ENCODE measurements at regions not wholly inside any gene's neighbourhood (a gene's known extent, or its start where the extent isn't known, plus 50 kb on each side); places are given as distances from the start of the nearest gene placed in this dataset.

DNA sequence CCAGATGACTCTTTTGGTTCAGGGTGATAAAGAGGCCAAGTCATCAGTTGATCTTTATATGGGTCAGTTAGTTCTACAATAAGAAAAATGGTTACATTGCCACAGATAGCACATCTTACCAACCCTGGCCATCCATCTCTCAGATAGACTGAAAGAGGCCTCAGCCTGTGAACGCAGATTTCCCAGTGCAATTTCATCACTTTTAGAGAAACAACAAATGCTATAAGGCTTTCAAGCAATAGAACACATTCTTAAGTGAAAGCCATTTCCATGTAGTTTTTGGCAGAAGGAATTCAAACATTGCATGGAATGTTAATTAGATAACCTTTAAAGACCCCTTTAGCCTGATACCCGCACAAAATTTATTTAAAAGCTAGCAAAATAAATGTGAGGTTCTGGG, 200.6 kb upstream of the ZBTB20 start:
- no CpG with 5 or more reads among the region's 2 CpGs for WGBS (ENCODE audit: extremely low coverage, insufficient read length, low lambda C conversion rate)
- H3K27ac Mint-ChIP-seq, result peak overlapping the region in 1 of 3 experiments; percentile 32; a peak in 1 of 7 replicates
- Histone ChIP-seq H2BK120ac (ENCODE audit: low read depth, low read length, poor library complexity, severe bottlenecking) (no peak overlapping the region), H3K4me2 (ENCODE audit: insufficient read depth, insufficient read length, low read length) (no peak overlapping the region), H3K18ac (ENCODE audit: insufficient read length, low read depth, low read length) (no peak overlapping the region), H2BK5ac (ENCODE audit: insufficient read length, low read length) (no peak overlapping the region), H3T11ph (ENCODE audit: low read length) (peak overlapping the region; percentile 82), H4K91ac (ENCODE audit: insufficient read length, low read depth, low read length) (no peak overlapping the region), H2AFZ (ENCODE audit: low read length) (no peak overlapping the region), H2BK15ac (ENCODE audit: low read depth, low read length) (no peak overlapping the region), H3K27ac (ENCODE audit: insufficient read length, low read depth, low read length) (no peak overlapping the region), H3K23ac (ENCODE audit: insufficient read length, low read depth, low read length) (no peak overlapping the region), H3K4ac (ENCODE audit: low read depth, low read length) (no peak overlapping the region), H2BK12ac (ENCODE audit: insufficient read length, low read depth, low read length) (no peak overlapping the region), H3K27me3 (ENCODE audit: insufficient read depth, low read length) (no peaks in the 10 kb centered on the region), H2BK20ac (ENCODE audit: low read depth, low read length, poor library complexity, severe bottlenecking) (no peak overlapping the region), H2AK5ac (ENCODE audit: insufficient read length, low read length) (no peak overlapping the region), H3K9ac (ENCODE audit: extremely low read depth, insufficient read length, low read length) (no peak overlapping the region), H3K79me1 (ENCODE audit: insufficient read depth, low read depth, low read length, poor library complexity, severe bottlenecking) (no peaks in the 10 kb centered on the region), H4K20me1 (ENCODE audit: control insufficient read depth, insufficient read depth, insufficient read length) (no peaks in the 10 kb centered on the region), H3K4me1 (ENCODE audit: insufficient read depth, low read length) (peaks cover 6% of the 10 kb centered on the region; the same call in 1 of the 2 replicates), H3K14ac (ENCODE audit: insufficient read depth, low read length) (no peak overlapping the region), H3K23me2 (ENCODE audit: insufficient read length, low read depth, low read length, poor library complexity, severe bottlenecking) (no peaks in the 10 kb centered on the region), H3K56ac (ENCODE audit: insufficient read length, low read depth, low read length) (no peak overlapping the region), H4K5ac (ENCODE audit: insufficient read length, low read depth, low read length) (no peak overlapping the region), H4K8ac (replicated peaks; ENCODE audit: insufficient read length, low read depth, low read length) (no peak overlapping the region), H3K9me3 (ENCODE audit: control insufficient read depth, low read depth, low read length) (no peaks in the 10 kb centered on the region), H3K79me2 (ENCODE audit: insufficient read depth, low read length) (no peaks in the 10 kb centered on the region)
- peaks cover 27 to 30% of the 10 kb centered on the region in 2 experiments for H3K4me1 Mint-ChIP-seq
- no peaks in the 10 kb centered on the region for H3K27me3 Mint-ChIP-seq (ENCODE audit: low read depth)
- H3K4me3 Mint-ChIP-seq, result no peak overlapping the region
- no peak for DNase-seq
- TF ChIP-seq, protein P1, sequence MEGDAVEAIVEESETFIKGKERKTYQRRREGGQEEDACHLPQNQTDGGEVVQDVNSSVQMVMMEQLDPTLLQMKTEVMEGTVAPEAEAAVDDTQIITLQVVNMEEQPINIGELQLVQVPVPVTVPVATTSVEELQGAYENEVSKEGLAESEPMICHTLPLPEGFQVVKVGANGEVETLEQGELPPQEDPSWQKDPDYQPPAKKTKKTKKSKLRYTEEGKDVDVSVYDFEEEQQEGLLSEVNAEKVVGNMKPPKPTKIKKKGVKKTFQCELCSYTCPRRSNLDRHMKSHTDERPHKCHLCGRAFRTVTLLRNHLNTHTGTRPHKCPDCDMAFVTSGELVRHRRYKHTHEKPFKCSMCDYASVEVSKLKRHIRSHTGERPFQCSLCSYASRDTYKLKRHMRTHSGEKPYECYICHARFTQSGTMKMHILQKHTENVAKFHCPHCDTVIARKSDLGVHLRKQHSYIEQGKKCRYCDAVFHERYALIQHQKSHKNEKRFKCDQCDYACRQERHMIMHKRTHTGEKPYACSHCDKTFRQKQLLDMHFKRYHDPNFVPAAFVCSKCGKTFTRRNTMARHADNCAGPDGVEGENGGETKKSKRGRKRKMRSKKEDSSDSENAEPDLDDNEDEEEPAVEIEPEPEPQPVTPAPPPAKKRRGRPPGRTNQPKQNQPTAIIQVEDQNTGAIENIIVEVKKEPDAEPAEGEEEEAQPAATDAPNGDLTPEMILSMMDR (conservative IDR thresholded peaks at IDR 0.05), result no peak
- peaks cover 0 to 5% (median 4%) of the 10 kb centered on the region in 3 experiments; a peak in 4 of 7 replicates for H3K36me3 Mint-ChIP-seq (ENCODE audit: insufficient read depth in 1 of 3, low read depth in 3 of 3)
- peaks cover 5 to 10% of the 10 kb centered on the region in 2 experiments; a peak in 3 of 5 replicates for H3K9me3 Mint-ChIP-seq

Data from H9 (cell line).